ENCODE measurements at regions not wholly inside any gene's neighbourhood (a gene's known extent, or its start where the extent isn't known, plus 50 kb on each side); places are given as distances from the start of the nearest gene placed in this dataset.

DNA sequence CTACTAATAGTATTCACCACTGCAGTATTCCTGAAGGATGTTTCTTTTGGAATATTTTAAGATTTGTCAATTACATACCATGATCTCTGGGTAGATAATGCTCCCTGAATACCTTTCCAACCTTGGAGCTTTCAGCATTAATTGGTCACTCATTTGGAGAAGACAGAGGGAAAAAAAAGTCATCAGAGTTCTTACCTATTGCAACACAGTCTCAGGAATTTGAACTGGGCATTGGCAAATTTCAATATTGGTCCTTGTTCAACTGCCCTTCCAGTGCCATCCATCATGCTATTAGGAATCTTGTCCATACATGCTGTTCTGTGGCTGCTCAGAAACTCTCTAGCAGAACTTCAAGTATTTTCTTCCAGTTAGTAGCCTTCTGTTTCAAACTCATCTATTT lies 83.6 kb upstream of the KCNJ3 start:
- H3K4me3 ChIP-seq (ENCODE audit: low read depth, low read length): no peak overlapping the region

DNA sequence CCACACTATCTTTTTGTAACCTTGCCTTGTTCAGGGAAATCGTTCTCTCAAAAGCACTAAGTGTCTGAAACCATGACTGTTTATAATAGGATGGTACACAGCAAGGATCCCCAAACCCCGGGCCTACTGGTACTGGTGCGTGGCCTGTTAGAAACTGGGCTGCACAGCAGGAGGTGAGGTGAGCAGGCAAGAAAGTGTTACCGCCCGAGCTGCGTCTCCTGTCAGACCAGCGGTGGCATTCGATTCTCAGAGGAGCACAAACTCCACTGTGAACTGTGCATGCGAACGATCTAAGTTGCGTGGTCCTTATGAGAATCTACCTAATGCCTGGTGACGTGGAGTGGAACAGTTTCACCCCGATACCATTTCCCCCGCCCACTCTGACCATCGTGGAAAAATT lies 81.8 kb upstream of the KCNJ3 start:
- H3K27ac ChIP-seq (ENCODE audit: low read depth, low read length): no peak overlapping the region
- H3K9me3 ChIP-seq (ENCODE audit: control insufficient read depth, insufficient read depth, low read length): no peaks in the 10 kb centered on the region
- H3K27me3 ChIP-seq (ENCODE audit: control insufficient read depth, insufficient read depth, low read length): no peaks in the 10 kb centered on the region
- H3K4me3 ChIP-seq (ENCODE audit: low read depth, low read length): no peak overlapping the region
- H3K4me1 ChIP-seq (ENCODE audit: control insufficient read depth, insufficient read depth, low read length): peaks cover 4% of the 10 kb centered on the region
- H3K36me3 ChIP-seq (ENCODE audit: control insufficient read depth, insufficient read depth, low read length): no peaks in the 10 kb centered on the region
- no peak overlapping the region for H3K9ac ChIP-seq (ENCODE audit: low read depth, low read length)

More for the DNA sequence above, 83.6 kb upstream of the KCNJ3 start:
- no peaks in the 10 kb centered on the region for H3K4me1 ChIP-seq (ENCODE audit: control insufficient read depth, insufficient read depth, low read length)
- H3K27ac ChIP-seq (ENCODE audit: low read depth, low read length): no peak overlapping the region
- H3K36me3 ChIP-seq (ENCODE audit: control insufficient read depth, insufficient read depth, low read length): no peaks in the 10 kb centered on the region
- no peaks in the 10 kb centered on the region for H3K27me3 ChIP-seq (ENCODE audit: control insufficient read depth, insufficient read depth, low read length)
- H3K9me3 ChIP-seq (ENCODE audit: control insufficient read depth, insufficient read depth, low read length): no peaks in the 10 kb centered on the region
- H3K9ac ChIP-seq (ENCODE audit: low read depth, low read length): no peak overlapping the region

DNA sequence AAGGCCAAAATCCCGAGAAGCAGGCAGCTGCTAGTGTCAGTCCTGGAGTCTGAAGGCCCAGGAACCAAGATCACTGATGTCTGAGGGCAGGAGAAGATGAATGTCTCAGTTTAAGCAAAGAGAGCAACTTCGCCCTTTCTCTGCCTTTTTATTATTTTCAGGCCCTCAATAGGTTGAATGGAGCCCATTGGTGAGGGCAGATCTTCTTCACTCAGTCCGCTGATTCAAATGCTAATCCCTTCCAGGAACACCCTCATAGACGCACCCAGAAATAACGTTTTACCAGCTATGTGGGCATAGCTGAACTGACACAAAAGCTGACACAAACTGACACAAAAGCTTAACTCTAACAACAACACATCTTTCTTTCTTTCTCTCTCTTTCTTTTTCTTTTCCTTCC lies 78.0 kb upstream of the KCNJ3 start:
- Histone ChIP-seq H3K4me1 (ENCODE audit: control insufficient read depth, insufficient read depth, low read length) (peaks cover 8% of the 10 kb centered on the region), H3K9me3 (ENCODE audit: control insufficient read depth, insufficient read depth, low read length) (no peaks in the 10 kb centered on the region), H3K27me3 (ENCODE audit: control insufficient read depth, insufficient read depth, low read length) (no peaks in the 10 kb centered on the region), H3K9ac (ENCODE audit: low read depth, low read length) (no peak overlapping the region), H3K36me3 (ENCODE audit: control insufficient read depth, insufficient read depth, low read length) (no peaks in the 10 kb centered on the region), H3K27ac (ENCODE audit: low read depth, low read length) (no peak overlapping the region), H3K4me3 (ENCODE audit: low read depth, low read length) (no peak overlapping the region)

DNA sequence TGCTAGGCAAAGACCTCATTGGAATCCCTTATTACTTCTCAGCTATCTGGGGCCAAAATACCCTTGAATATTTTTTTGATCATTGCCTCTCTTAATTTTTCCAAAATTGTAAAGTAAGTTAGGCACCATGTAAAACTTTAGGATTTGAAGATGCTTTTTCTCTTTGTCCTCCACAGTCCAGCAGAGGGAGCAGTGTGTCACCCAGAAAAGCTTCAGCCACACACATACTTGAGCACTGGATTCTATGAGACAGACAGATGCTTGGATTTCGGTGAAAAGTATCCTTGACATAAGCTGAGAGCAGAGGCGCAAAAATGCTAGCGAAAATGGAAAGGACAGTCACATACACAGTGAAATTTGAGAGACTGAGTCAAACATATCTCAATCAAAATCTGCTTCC lies 74.7 kb upstream of the KCNJ3 start:
- H3K36me3 ChIP-seq (ENCODE audit: control insufficient read depth, insufficient read depth, low read length): no peaks in the 10 kb centered on the region
- no peaks in the 10 kb centered on the region for H3K27me3 ChIP-seq (ENCODE audit: control insufficient read depth, insufficient read depth, low read length)
- no peak overlapping the region for H3K27ac ChIP-seq (ENCODE audit: low read depth, low read length)
- H3K4me1 ChIP-seq (ENCODE audit: control insufficient read depth, insufficient read depth, low read length): peaks cover 8% of the 10 kb centered on the region
- no peaks in the 10 kb centered on the region for H3K9me3 ChIP-seq (ENCODE audit: control insufficient read depth, insufficient read depth, low read length)
- no peak overlapping the region for H3K9ac ChIP-seq (ENCODE audit: low read depth, low read length)
- no peak overlapping the region for H3K4me3 ChIP-seq (ENCODE audit: low read depth, low read length)

DNA sequence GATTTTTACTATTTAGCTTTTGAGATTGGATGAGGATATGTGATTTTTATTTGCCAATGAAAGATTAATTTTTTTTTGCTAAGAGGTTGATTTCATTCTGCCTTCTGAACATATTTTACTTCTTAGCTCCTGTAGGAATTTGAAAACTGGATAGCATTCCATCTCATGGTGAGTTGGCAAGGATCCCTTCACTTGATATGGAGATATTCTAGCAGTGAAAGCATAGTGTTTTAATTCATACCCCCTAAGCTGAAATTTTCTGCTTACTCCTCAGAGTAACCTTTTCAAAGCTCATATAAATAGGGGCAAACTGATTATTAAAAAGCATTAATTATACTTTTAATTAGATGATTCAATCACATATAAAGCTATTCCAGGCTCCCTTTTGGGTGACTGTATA lies 61.0 kb upstream of the KCNJ3 start:
- no peak overlapping the region for H3K4me3 ChIP-seq (ENCODE audit: low read depth, low read length)
- no peaks in the 10 kb centered on the region for H3K27me3 ChIP-seq (ENCODE audit: control insufficient read depth, insufficient read depth, low read length)
- H3K4me1 ChIP-seq (ENCODE audit: control insufficient read depth, insufficient read depth, low read length): no peaks in the 10 kb centered on the region
- no peak overlapping the region for H3K27ac ChIP-seq (ENCODE audit: low read depth, low read length)
- no peaks in the 10 kb centered on the region for H3K9me3 ChIP-seq (ENCODE audit: control insufficient read depth, insufficient read depth, low read length)
- H3K9ac ChIP-seq (ENCODE audit: low read depth, low read length): no peak overlapping the region
- no peaks in the 10 kb centered on the region for H3K36me3 ChIP-seq (ENCODE audit: control insufficient read depth, insufficient read depth, low read length)

DNA sequence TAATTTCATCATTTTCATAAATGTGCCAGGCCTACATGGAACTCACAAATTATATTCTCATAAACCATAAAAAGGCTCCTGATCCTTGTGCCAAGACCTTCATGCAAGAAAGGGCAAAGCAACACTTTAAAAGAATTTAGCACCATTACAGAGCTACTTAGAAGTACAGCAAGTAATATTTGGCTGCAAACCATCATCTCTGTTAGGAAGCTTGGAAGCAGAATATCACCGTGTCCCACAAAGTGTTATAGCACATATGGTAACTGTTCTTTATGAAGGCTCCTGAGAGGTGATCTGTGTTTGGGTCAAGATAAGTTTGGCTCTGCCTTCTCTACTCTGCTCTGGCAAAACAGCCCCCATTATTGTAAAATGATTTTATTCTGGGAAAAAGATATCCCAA lies 59.7 kb upstream of the KCNJ3 start:
- Histone ChIP-seq H3K27me3 (ENCODE audit: control insufficient read depth, insufficient read depth, low read length) (no peaks in the 10 kb centered on the region), H3K36me3 (ENCODE audit: control insufficient read depth, insufficient read depth, low read length) (no peaks in the 10 kb centered on the region), H3K4me1 (ENCODE audit: control insufficient read depth, insufficient read depth, low read length) (no peaks in the 10 kb centered on the region), H3K27ac (ENCODE audit: low read depth, low read length) (no peak overlapping the region), H3K4me3 (ENCODE audit: low read depth, low read length) (no peak overlapping the region), H3K9me3 (ENCODE audit: control insufficient read depth, insufficient read depth, low read length) (no peaks in the 10 kb centered on the region), H3K9ac (ENCODE audit: low read depth, low read length) (no peak overlapping the region)

DNA sequence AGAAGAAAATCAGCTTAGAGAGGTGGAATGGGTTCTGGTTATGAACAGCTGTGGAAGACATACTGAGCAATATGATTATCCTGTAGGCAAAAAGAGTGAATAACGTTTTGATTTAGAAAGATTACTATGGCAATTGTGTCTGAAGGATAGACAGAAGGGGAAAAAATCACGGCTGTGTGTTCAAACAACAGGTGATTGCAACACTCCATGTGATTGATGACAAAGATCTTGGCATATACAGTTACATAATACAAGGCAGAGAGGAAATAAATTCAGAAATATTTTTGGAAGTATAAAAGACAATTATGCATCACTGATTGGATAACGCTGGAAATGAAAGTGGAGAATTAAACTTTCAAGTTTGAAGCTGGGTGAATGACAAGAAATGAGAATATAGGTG lies 58.5 kb upstream of the KCNJ3 start:
- Histone ChIP-seq H3K36me3 (ENCODE audit: control insufficient read depth, insufficient read depth, low read length) (no peaks in the 10 kb centered on the region), H3K4me3 (ENCODE audit: low read depth, low read length) (no peak overlapping the region), H3K27me3 (ENCODE audit: control insufficient read depth, insufficient read depth, low read length) (no peaks in the 10 kb centered on the region), H3K27ac (ENCODE audit: low read depth, low read length) (no peak overlapping the region), H3K4me1 (ENCODE audit: control insufficient read depth, insufficient read depth, low read length) (no peaks in the 10 kb centered on the region), H3K9me3 (ENCODE audit: control insufficient read depth, insufficient read depth, low read length) (no peaks in the 10 kb centered on the region), H3K9ac (ENCODE audit: low read depth, low read length) (no peak overlapping the region)
